ENCODE measurements at regions not wholly inside any gene's neighbourhood (a gene's known extent, or its start where the extent isn't known, plus 50 kb on each side); places are given as distances from the start of the nearest gene placed in this dataset.

DNA sequence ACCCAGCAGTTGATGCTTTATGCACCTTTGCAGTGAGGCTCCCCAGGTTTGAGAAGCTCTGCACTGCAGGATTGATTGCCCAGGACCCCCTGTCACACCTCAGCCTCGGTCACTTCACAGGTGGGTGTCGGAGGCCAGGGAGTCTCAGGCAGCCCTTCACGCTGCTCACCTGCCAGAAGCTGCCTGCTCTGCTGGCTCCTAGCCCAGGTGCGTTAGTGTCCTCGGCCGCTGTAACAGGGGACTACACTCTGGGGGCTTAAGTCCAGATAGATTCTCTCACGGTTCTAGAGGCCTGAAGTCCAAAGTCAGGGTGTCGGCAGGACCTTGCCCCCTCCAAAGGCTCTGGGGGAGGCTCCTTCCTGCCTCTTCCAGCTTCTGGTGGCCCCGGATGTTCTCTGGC lies 79.9 kb downstream of the CPZ start:
- TF ChIP-seq, protein P1, sequence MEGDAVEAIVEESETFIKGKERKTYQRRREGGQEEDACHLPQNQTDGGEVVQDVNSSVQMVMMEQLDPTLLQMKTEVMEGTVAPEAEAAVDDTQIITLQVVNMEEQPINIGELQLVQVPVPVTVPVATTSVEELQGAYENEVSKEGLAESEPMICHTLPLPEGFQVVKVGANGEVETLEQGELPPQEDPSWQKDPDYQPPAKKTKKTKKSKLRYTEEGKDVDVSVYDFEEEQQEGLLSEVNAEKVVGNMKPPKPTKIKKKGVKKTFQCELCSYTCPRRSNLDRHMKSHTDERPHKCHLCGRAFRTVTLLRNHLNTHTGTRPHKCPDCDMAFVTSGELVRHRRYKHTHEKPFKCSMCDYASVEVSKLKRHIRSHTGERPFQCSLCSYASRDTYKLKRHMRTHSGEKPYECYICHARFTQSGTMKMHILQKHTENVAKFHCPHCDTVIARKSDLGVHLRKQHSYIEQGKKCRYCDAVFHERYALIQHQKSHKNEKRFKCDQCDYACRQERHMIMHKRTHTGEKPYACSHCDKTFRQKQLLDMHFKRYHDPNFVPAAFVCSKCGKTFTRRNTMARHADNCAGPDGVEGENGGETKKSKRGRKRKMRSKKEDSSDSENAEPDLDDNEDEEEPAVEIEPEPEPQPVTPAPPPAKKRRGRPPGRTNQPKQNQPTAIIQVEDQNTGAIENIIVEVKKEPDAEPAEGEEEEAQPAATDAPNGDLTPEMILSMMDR (IDR thresholded peaks at IDR 0.05; ENCODE audit: low read depth, low read length), result no peak
- no peak overlapping the region for H3K4me3 ChIP-seq (ENCODE audit: low read depth, low read length)
- no peak for DNase-seq (ENCODE audit: low read depth, low spot score)
- in situ Hi-C loops (cut with HindIII; ENCODE audit: low sequenced_read_pairs), result no loop called here

DNA sequence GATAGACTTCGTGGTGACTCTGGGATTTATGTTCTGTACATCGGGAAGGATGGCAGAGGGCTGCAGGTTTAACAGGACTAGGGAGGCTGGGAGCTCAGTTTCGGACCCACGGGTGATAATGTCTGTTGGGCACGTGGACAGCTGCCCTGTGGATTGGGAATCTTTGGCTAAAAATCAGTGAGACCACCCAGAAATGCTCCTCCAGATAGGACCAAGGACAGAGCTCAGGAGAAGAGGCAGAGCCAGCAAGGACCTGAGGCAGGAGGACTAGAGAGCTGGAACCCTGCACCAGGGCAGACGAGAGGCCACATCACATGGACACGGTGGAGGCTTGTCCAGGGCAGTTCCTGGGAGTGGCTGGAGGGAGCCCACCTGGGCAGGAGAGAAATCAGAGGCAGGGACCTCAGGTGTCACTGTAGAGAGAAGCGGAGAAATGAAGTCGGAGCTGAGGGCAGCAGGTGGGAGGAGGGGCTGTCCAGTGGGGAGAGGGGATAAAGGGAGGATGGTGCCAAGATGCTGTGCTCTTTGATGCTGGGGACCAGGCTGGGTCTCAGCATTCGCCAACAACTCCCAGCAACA lies 79.2 kb downstream of the CPZ start:
- H3K4me3 ChIP-seq (ENCODE audit: low read depth, low read length), result no peak overlapping the region
- in situ Hi-C loops (cut with HindIII; ENCODE audit: low sequenced_read_pairs), result no loop called here
- DNase-seq (ENCODE audit: low read depth, low spot score), result no peak
- TF ChIP-seq, protein P1 (IDR thresholded peaks at IDR 0.05; ENCODE audit: low read depth, low read length), result no peak

Measured in astrocyte of the spinal cord (primary cell).